GM23248 (cell line): ENCODE measurements at regions not wholly inside any gene's neighbourhood (a gene's known extent, or its start where the extent isn't known, plus 50 kb on each side); places are given as distances from the start of the nearest gene placed in this dataset.
A peak's percentile ranks its signal among the peaks of the same experiment; 100 is the strongest.
"Not testable (repeated sequence)": the region's sequence is repeated elsewhere in the genome, so short reads cannot be mapped to it uniquely, and the experiment has no call there.

ENCODE experiments used
- DNase-seq: peaks from one replicate; pipeline ENCODE4 v3.0.0-alpha.2; 2015
- H2AFZ ChIP-seq: fragments of 200-600 bp; sonication (generic); 2 replicates; pipeline ENCODE4 v1.6.1; 2016; ENCODE audit warnings: antibody characterized with exemption
- H3F3A ChIP-seq: fragments of 200-600 bp; sonication (generic); 2 replicates; pipeline ENCODE4 v1.6.1; 2016; ENCODE audit warnings: mild to moderate bottlenecking, antibody characterized with exemption, mixed run types; ENCODE audit not compliant: insufficient read depth
- H3K27ac ChIP-seq: fragments of 200-600 bp; sonication (generic); 2 replicates; pipeline ENCODE4 v1.5.1; 2016; ENCODE audit warnings: mild to moderate bottlenecking
- H3K27me3 ChIP-seq: fragments of 200-600 bp; sonication (generic); replicated peaks from 2 replicates; pipeline ENCODE4 v1.6.1; 2016; ENCODE audit warnings: mild to moderate bottlenecking; ENCODE audit not compliant: insufficient read depth
- H3K36me3 ChIP-seq: fragments of 200-600 bp; sonication (generic); 2 replicates; pipeline ENCODE4 v1.6.1; 2016; ENCODE audit warnings: low read depth, mild to moderate bottlenecking
- H3K4me1 ChIP-seq: fragments of 200-600 bp; sonication (generic); 2 replicates; pipeline ENCODE4 v1.6.1; 2016; ENCODE audit warnings: mild to moderate bottlenecking; ENCODE audit not compliant: insufficient read depth
- H3K4me2 ChIP-seq: fragments of 200-600 bp; sonication (generic); one replicate; pipeline ENCODE4 v1.6.1; 2016; ENCODE audit warnings: mild to moderate bottlenecking; ENCODE audit not compliant: unreplicated experiment
- H3K4me3 ChIP-seq: fragments of 200-600 bp; sonication (generic); 2 replicates; pipeline ENCODE4 v1.5.1; 2016; ENCODE audit warnings: mild to moderate bottlenecking
- H3K79me2 ChIP-seq: fragments of 200-600 bp; sonication (generic); 2 replicates; pipeline ENCODE4 v1.6.1; 2016; ENCODE audit warnings: mild to moderate bottlenecking; ENCODE audit not compliant: insufficient read depth
- H3K9ac ChIP-seq: fragments of 200-600 bp; sonication (generic); 2 replicates; pipeline ENCODE4 v1.6.1; 2016; ENCODE audit warnings: mild to moderate bottlenecking
- H3K9me2 ChIP-seq: fragments of 200-600 bp; sonication (generic); 2 replicates; pipeline ENCODE4 v1.6.1; 2016; ENCODE audit warnings: mixed run types, mild to moderate bottlenecking, moderate library complexity; ENCODE audit not compliant: insufficient read depth
- H3K9me3 ChIP-seq: fragments of 200-600 bp; sonication (generic); one replicate; pipeline ENCODE4 v1.6.1; 2017; ENCODE audit warnings: low read depth
- H4K20me1 ChIP-seq: fragments of 200-600 bp; sonication (generic); 2 replicates; pipeline ENCODE4 v1.6.0; 2016; ENCODE audit not compliant: insufficient read depth
- EZH2 ChIP-seq: fragments of 200-600 bp; sonication (generic); IDR thresholded peaks from 2 replicates; pipeline ENCODE4 v1.6.1; 2018; ENCODE audit warnings: antibody characterized with exemption, mild to moderate bottlenecking; ENCODE audit not compliant: insufficient read depth, poor library complexity, severe bottlenecking
- EZH2phosphoT487 ChIP-seq: fragments of 200-600 bp; sonication (generic); IDR thresholded peaks from 2 replicates; pipeline ENCODE4 v1.6.1; 2018; ENCODE audit warnings: antibody characterized with exemption, moderate library complexity, mild to moderate bottlenecking, low read depth; ENCODE audit not compliant: insufficient read depth
- WGBS, 2 experiments: methylation state at CpG; one replicate each; pipeline ENCODE4 v1.1.6; 2015 to 2017; ENCODE audit warnings: low lambda C conversion rate in 2 of 2, low coverage in 1 of 2; ENCODE audit errors: missing lambda C conversion rate in 2 of 2; 5-methylcytosine and 5-hydroxymethylcytosine counted together
- in situ Hi-C: fragments of 300-500 bp; cut with MboI; formaldehyde crosslinking; loops from 2 replicates; pipeline ENCODE4 v1.15.0; 2020

DNA sequence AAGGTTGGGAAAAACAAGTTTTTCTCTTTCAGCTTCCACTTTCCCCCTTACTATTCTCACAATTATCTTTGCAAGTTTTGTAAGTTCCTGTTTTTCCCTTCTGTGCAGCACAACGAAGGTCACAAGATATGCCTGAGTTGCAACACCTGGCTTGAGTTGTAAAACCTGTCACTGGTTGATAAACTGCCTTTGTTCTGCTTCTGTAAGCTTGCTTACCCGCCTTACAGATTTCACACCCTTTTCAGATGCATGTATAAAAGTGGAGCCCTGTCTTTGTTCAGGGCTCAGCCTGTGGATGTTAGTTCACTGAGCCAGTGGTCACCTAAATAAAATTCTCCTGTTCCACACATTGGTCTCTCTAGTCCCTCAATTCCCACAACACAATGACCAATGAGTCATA is 318.9 kb downstream of the UBE2NL start:
- H3K9me3 ChIP-seq, H3K27ac ChIP-seq, H3K4me2 ChIP-seq, in situ Hi-C loops, H3K9me2 ChIP-seq, H3K36me3 ChIP-seq, H3K27me3 ChIP-seq, DNase-seq, H3K4me1 ChIP-seq, H3F3A ChIP-seq, H3K9ac ChIP-seq, H3K79me2 ChIP-seq, H4K20me1 ChIP-seq, H3K4me3 ChIP-seq, H2AFZ ChIP-seq: not testable (repeated sequence)
- WGBS, 2 experiments = no CpG with 5 or more reads among the region's 2 CpGs

DNA sequence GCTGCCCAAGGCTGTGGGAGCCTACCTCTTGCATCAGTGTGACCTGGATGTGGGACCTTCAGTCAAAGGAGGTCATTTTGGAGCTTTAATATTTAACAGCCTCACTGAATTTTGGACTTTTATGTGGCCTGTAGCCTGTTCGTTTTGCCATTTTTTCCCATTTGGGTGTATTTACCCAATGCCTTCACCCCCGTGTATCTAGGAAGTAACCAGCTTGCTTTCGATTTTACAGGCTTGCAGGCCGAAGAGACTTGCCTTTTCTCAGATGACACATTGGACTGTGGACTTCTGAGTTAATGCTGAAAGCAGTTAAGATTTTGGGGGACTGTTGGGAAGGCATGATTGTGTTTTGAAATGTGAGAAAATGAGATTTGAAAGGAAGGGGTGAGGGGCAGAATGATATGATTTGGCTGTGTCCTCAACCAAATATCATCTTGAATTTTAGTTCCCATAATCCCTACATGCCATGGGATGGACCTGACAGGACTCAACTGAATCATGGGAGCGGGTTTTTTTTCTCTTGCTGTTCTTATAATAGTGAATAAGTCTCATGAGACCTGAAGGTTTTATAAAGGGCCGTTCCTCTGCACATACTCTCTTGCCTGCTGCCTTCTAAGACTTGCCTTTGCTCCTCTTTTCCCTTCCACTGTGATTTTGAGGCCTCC is 324.6 kb downstream of the UBE2NL start:
- H3K9me2 ChIP-seq, H3K36me3 ChIP-seq, H3K9me3 ChIP-seq, H3K4me1 ChIP-seq, H3K4me2 ChIP-seq, H3K9ac ChIP-seq, H4K20me1 ChIP-seq, H3K27ac ChIP-seq, in situ Hi-C loops, H3K79me2 ChIP-seq, DNase-seq, H3F3A ChIP-seq, H2AFZ ChIP-seq, H3K27me3 ChIP-seq, H3K4me3 ChIP-seq: not testable (repeated sequence)
- WGBS, 2 experiments = 10% methylated on average over 2 of the region's 6 CpGs; no CpG with 5 or more reads in 1 of the 2 experiments

- Histone ChIP-seq H3K9me3 (no peaks in the 10 kb centered on the region), H3K9ac (no peak overlapping the region), H3K36me3 (no peaks in the 10 kb centered on the region), H3K9me2 (no peaks in the 10 kb centered on the region), H3K4me1 (no peaks in the 10 kb centered on the region), H3K4me3 (no peak overlapping the region), H3K79me2 (no peaks in the 10 kb centered on the region), H3F3A (no peaks in the 10 kb centered on the region), H3K4me2 (no peak overlapping the region), H3K27ac (no peak overlapping the region), H3K27me3 (no peaks in the 10 kb centered on the region), H2AFZ (no peak overlapping the region), H4K20me1 (no peaks in the 10 kb centered on the region)
- TF ChIP-seq EZH2 (no peak), EZH2phosphoT487 (no peak)
- no peak for DNase-seq
- in situ Hi-C loops = no loop called here
Measured at GRCh38 chrX:144214651-144215050, 330.8 kb downstream of the UBE2NL start.

DNA sequence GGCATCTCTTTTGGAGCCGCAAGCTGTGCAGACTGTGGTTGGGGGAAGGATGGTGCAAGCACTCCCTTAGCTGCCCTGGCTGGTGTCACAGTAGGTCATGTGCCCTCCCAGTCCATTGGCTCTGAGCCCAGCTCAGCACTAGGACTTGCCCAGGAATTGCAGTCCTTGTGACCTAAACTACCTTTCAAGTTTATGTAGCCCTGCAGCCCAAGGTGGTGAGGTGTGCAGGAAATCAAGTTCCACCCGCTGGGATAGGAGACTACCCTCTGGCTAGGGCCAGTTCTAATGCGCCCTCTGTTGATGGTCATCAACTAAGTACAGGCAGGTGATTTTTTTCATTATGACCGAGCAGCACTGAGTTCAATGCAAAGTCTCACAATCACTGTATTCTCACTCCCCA is 335.2 kb downstream of the UBE2NL start:
- H2AFZ ChIP-seq = no peak overlapping the region
- no peak overlapping the region for H3K9ac ChIP-seq
- DNase-seq = peak; percentile 27
- no peak overlapping the region for H3K4me2 ChIP-seq
- WGBS, 2 experiments = 14 to 22% methylated on average over 3 to 4 of the region's 4 CpGs
- no peaks in the 10 kb centered on the region for H3K79me2 ChIP-seq
- no peaks in the 10 kb centered on the region for H3K9me3 ChIP-seq
- TF ChIP-seq EZH2 (no peak), EZH2phosphoT487 (no peak)
- H3F3A ChIP-seq = no peaks in the 10 kb centered on the region
- H3K9me2 ChIP-seq = no peaks in the 10 kb centered on the region
- in situ Hi-C loops = no loop called here
- H3K27me3 ChIP-seq = no peaks in the 10 kb centered on the region
- H4K20me1 ChIP-seq = no peaks in the 10 kb centered on the region
- no peak overlapping the region for H3K27ac ChIP-seq
- H3K36me3 ChIP-seq = no peaks in the 10 kb centered on the region
- no peaks in the 10 kb centered on the region for H3K4me1 ChIP-seq
- H3K4me3 ChIP-seq = no peak overlapping the region

GRCh38 chrX:144231116-144231785 is 347.4 kb downstream of the UBE2NL start:
- in situ Hi-C loops, H3K4me2 ChIP-seq, H3K36me3 ChIP-seq, H3K9me3 ChIP-seq, H3K4me3 ChIP-seq, H2AFZ ChIP-seq, H3K27ac ChIP-seq, H3K27me3 ChIP-seq, H4K20me1 ChIP-seq, H3K79me2 ChIP-seq, H3K9ac ChIP-seq, DNase-seq, H3K9me2 ChIP-seq, H3K4me1 ChIP-seq, H3F3A ChIP-seq: not testable (repeated sequence)
- WGBS, 2 experiments = 66 to 78% methylated on average over 10 to 23 of the region's 40 CpGs
